ENCODE measurements at regions not wholly inside any gene's neighbourhood (a gene's known extent, or its start where the extent isn't known, plus 50 kb on each side); places are given as distances from the start of the nearest gene placed in this dataset.
"Not testable (repeated sequence)": the region's sequence is repeated elsewhere in the genome, so short reads cannot be mapped to it uniquely, and the experiment has no call there.

DNA sequence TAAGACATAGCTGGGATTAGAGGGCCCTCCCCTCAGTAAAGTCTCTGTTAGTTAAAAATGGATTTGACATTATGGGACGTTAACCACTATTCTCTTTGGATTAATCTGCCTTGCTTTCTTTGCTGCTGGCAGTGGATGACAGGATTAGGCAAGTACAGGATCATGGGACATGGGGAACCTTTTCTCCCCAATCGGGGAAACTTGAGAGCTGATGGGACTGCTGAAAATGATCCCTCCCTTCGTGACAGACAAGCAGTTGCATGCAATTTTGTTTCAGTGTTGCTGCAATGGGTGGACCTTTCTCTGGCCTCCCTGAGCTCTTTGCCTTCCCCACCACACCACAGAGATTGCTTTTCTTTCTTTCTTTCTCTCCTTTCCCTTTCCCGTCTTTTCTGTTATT, 120.2 kb upstream of the BANK1 start:
- no peak for DNase-seq (ENCODE audit: low read depth)

DNA sequence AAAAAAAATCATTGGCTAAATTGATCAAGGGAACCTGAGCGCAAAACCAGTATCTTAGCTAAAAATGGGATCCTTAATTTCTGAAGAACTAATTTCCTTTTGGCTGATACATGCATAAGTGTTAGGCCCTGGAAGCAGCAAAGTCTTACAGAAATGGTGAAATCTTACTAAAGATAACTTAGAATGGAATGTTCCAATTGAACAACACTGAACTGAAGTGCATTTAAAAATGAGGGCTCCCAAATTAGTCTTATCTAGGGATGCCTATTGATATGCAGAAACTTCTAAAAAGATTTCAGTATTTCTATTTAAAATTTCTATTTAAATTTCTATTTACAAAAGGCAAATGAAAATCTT, 120.7 kb upstream of the BANK1 start:
- DNase-seq (ENCODE audit: low read depth): no peak

GRCh38 chr4:101669138-101669831, 121.2 kb upstream of the BANK1 start:
- DNase-seq (ENCODE audit: low read depth): no peak

DNA sequence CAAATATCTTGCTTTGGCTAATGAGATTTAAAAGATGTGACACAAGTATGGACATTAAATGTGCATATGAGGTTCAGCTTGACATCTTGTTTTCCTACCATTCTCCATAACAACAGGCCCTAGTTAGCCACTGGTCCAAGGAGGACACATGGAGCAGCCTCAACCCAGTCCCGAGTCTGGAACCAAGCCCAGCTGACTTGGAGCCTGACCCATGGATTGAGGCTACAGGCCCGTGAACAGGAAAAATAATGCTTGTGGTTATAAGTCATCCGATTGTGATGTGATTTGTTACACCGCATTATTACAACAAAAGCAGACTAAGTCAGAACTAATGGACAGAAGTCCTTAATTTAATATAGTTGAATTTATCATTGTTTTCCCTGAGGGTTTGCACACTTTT, 123.2 kb upstream of the BANK1 start:
- DNase-seq (ENCODE audit: low read depth): no peak

DNA sequence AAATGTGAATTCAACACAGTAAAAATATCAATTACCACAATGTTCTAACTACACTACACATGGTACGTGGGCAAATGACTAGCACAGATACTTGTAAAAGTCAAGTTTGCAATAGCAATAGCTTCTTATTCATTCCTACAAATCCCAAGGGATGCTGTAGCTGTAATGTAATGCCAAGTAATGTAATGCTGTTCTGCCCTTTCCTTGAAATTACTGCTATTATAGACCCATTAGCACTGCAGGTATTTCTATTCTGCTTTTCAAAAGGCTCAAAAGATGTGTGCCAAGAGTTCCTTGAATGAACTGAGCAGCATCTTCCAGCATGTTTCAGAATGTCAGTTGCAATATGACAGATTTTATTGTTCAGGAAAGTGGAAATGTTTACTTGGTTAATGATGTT, 129.9 kb upstream of the BANK1 start:
- no peak for DNase-seq (ENCODE audit: low read depth)

- no peak for DNase-seq (ENCODE audit: low read depth)
These were observed 134.7 kb upstream of the BANK1 start for GRCh38 chr4:101655857-101656256.

- no peak for DNase-seq (ENCODE audit: low read depth)
These were observed 135.5 kb upstream of the BANK1 start for GRCh38 chr4:101655005-101655404.

- no peak for DNase-seq (ENCODE audit: low read depth)
These were observed 138.8 kb upstream of the BANK1 start for GRCh38 chr4:101651778-101652177.

DNA sequence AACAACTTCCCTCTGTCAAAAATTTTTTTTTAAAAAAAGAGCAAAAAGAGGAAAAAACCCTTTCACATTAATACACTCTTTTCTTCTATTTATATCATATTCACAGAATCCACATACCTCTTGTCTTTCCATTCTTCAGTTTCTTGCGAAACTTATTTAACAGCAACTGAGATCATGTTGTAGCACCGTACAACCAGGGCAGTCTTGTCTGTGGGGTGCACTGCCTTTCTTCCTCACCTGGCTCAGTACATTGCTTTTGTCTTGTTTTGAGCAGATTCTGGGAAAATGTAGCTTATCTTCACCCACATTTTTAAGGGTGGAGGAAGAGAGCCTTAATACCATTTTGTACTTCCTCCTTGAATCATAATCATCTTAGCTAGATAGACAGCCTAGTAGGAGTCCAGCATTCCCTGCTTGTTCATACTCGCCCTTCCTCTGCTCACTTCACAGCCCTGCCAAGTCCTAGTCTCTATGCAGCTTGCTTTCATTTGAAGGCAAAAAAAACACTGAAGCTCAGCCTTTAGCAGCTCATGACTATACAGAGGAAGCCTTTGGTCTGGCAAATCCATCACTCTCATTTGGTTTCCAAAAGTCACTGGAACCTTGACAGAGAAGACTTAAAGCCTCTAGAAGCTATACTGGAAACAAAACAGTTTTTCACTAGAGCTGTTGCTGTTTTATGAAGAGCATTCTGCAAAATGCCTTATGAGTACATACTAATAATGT, 140.6 kb upstream of the BANK1 start:
- no peak for DNase-seq (ENCODE audit: low read depth)

- no peak for DNase-seq (ENCODE audit: low read depth)
These were observed 142.9 kb upstream of the BANK1 start for GRCh38 chr4:101647710-101648034.

GRCh38 chr4:101644516-101644915, 146.0 kb upstream of the BANK1 start:
- DNase-seq (ENCODE audit: low read depth): no peak

DNA sequence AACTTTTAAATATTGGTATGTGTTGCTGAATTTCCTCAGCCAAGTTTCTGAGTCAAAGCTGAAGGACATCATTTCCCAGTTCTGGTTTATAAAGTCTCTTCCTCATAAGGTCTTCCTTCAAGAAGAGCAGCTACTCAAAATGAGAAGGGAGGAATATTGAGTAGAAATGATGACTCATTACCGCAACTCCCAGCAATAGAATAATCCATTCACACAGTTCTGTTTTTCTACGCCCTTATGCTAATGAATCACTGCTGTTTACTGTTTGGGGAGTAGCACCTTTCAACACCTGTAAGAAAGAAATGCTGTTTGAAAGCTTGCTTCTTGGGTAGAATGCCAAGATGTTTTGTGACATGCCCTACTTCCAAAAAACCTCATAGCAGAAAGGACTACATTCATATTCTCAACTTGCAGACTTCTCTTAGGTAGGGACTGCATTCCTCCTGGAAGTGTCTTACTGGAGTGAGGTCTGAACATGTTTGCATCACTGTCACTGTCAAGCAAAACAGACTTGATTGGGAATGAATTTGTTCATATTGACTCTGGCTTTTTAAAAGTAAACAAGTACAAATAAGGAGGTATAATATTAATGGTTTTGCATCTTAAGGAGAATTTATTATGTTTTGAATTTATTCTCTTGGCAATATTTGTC, 147.2 kb upstream of the BANK1 start:
- DNase-seq (ENCODE audit: low read depth): no peak

DNA sequence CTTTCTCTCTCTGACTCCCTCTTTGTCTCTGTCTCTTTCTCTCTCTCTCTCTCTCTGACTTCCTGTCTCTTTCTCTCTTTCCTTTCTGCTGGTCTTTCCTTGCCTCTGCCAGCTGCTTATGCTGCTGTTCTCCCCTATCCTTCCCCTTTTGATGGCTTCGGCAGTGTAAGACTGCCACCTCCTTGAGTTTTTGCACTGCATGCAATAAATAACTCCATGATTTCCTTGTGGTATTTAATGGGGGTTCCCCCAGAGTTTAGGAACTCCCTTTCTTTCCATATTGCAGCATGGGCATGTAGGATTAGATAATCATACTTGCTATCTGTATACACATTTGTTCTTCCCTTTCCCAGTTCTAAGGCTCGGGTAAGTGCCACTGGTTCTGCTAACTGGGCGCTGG, 157.8 kb upstream of the BANK1 start:
- not testable (repeated sequence) for DNase-seq (ENCODE audit: low read depth)

GRCh38 chr4:101630319-101630986, 160.1 kb upstream of the BANK1 start:
- no peak for DNase-seq (ENCODE audit: low read depth)

DNA sequence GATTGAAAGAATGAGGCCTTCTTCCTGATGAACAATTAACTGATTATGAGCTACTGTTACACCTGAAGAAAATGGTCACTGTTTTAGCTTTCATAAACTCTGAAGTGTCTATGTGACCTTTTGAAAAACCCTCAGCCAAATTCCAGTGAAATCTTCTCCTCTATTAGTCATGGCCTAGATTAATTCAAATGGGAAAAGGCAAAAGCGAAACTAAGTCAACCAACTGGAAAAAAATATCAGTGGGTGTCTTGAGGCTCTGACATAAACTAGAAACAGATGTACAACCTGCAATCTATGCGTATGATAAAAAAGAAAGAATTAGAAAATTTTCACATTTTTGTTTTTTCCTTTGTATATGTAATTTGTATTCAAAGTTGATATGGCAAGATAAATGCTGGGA, 169.4 kb upstream of the BANK1 start:
- no peak for DNase-seq (ENCODE audit: low read depth)

GRCh38 chr4:101615652-101616051, 174.9 kb upstream of the BANK1 start:
- no peak for DNase-seq (ENCODE audit: low read depth)

- not testable (repeated sequence) for DNase-seq (ENCODE audit: low read depth)
These were observed 183.5 kb upstream of the BANK1 start for GRCh38 chr4:101606989-101607388.

GRCh38 chr4:101604976-101605375, 185.6 kb upstream of the BANK1 start:
- DNase-seq (ENCODE audit: low read depth): no peak

DNA sequence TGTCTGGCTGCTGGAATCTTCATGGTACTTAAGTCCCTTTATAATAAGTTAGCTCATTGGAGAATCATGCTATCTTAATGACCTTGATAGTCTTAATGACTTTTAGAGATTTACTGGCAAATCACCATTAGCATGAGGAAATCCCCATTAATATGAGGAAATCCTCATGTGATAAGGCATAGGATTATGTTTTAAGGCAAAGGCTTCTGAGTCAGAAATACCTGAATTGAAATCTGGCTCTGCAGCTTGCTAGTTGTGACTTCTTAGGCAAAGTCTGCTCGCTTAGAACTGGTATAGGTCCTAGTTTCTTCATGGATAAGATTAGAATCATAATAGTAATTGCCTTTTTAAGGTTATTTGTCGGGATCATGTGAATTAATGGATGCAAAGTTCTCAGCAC, 190.2 kb upstream of the BANK1 start:
- no peak for DNase-seq (ENCODE audit: low read depth)

DNA sequence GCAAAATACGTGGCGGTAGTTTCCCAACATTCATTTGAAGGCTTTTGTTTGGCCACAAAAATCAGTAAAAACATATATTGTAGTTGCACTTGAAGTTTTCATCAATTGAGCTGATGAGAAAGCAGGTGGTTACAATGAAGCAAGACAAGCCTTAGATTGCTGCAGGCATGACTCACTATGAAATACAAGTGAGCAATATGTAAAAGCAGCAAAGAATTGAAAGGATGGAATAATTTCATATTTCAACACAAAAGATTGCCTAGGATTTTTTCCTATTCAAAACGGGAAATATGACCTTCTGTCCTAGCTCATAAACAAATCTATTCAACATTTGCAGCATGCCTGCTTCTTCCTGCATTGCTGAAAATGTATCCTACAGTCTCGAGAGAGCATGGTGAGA, 190.9 kb upstream of the BANK1 start:
- no peak for DNase-seq (ENCODE audit: low read depth)

DNA sequence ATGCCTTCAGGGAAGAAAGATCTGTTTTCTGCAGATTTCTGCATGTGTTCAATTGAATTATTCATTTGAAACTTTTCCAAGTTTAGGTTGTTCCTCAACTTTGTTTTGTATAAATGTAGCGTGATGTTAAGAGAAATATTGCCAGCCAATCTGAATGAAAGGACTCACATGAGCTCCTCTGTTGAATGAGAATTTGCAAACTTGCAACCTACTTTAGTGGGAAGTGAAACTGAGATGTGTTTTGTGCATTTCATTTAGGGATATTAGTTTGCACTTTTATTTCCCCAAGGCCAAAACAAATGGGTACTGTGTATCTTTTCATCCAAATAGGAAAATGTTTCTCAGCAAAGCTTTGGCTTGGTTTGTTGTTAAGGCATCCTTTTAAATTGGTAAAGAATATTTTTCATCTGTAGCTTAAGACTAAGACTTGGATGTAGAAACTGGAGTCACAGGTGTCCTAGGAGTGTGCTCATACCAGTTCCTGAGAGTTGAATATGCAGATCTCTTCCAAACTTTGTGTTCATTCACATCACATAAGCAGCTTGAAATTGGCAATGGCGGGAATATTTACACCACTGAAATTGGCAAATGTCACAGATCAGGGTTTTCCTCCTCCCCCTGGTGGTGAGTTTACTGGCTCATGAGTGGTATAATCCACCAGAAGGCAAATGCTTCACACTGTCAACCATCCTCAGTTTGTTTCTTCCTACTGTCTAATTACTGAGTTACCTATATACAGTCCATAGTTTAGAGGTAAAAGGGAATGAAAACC, 193.6 kb upstream of the BANK1 start:
- DNase-seq (ENCODE audit: low read depth): peak; percentile 4

DNA sequence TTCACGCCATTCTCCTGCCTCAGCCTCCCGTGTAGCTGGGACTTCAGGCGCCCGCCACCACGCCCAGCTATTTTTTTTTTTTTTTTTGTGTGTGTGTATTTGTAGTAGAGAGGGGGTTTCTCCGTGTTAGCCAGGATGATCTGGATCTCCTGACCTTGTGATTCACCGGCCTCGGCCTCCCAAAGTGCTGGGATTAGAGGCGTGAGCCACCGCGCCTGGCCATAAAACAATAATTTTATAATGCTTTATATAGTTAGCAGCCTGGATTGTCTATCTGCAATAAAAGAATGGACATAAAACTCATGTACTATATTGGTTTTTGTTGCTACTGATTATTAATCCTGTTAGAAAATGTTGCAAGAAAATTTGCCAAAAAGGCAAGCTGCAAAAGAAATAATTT, 195.9 kb upstream of the BANK1 start:
- DNase-seq (ENCODE audit: low read depth): no peak

Data from stimulated activated CD8-positive, alpha-beta memory T cell treated with anti-CD3 and anti-CD28 coated beads, Interleukin-12 subunit alpha, Interleukin-12 subunit beta, amount 100 ng/mL, for 1 hour (primary cell).